Immature natural killer cell (primary cell): ENCODE measurements at regions not wholly inside any gene's neighbourhood (a gene's known extent, or its start where the extent isn't known, plus 50 kb on each side); places are given as distances from the start of the nearest gene placed in this dataset.
"Not testable (repeated sequence)": the region's sequence is repeated elsewhere in the genome, so short reads cannot be mapped to it uniquely, and the experiment has no call there.

Source experiments
- DNase-seq, 3 donors: peaks; one replicate each; pipeline ENCODE4 v3.0.0; 2022; ENCODE audit warnings: mixed read lengths in 1 of 3
- H3K27ac Mint-ChIP-seq, 6 donors: one replicate each; pipeline ENCODE4 v1.8.0; 2020; ENCODE audit warnings: mixed read lengths in 6 of 6, mild to moderate bottlenecking in 5 of 6, inconsistent platforms in 4 of 6, moderate library complexity in 3 of 6
- H3K27me3 Mint-ChIP-seq, 3 donors: one replicate each; pipeline ENCODE4 v1.8.0; 2020 to 2021; ENCODE audit warnings: low read depth in 3 of 3, mild to moderate bottlenecking in 3 of 3, mixed read lengths in 3 of 3, moderate library complexity in 3 of 3, inconsistent platforms in 1 of 3
- H3K36me3 Mint-ChIP-seq, 3 donors: one replicate each; pipeline ENCODE4 v1.8.0; 2020; ENCODE audit warnings: mixed read lengths in 3 of 3, inconsistent platforms in 2 of 3, mild to moderate bottlenecking in 2 of 3
- H3K4me1 Mint-ChIP-seq, 2 donors: one replicate each; pipeline ENCODE4 v1.8.0; 2020; ENCODE audit warnings: inconsistent platforms in 2 of 2, mild to moderate bottlenecking in 2 of 2, mixed read lengths in 2 of 2, moderate library complexity in 1 of 2
- H3K4me3 Mint-ChIP-seq, 5 donors: one replicate each; pipeline ENCODE4 v1.8.0; 2020; ENCODE audit warnings: mild to moderate bottlenecking in 5 of 5, mixed read lengths in 5 of 5, inconsistent platforms in 3 of 5, moderate library complexity in 3 of 5
- H3K9me3 Mint-ChIP-seq, 6 donors: one replicate each; pipeline ENCODE4 v1.8.0; 2020; ENCODE audit warnings: mild to moderate bottlenecking in 6 of 6, mixed read lengths in 6 of 6, inconsistent platforms in 4 of 6, moderate library complexity in 3 of 6

GRCh38 chr21:15199414-15200383 lies 134.9 kb upstream of the NRIP1 start:
- H3K36me3 Mint-ChIP-seq, result no peaks in the 10 kb centered on the region
- no peak for DNase-seq

DNA sequence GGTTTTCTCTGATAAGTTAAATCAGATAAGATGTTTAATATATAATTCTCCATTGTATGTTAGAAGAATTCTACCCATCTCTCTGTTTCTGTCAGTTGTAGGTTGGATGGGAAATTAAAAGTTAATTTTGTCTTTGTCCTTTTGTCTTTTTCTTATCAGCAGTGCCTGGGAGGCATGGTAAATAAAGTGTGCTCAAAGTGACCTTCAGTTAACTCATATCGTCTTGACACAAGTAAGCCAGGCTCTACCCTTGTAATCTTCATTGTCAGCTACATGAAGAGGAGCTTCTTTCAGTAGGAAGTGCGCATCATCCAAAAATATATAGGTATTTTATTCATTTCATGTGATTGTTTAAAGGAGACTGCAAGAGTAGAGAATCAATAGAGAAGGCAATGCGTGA lies 138.9 kb upstream of the NRIP1 start:
- Mint-ChIP-seq H3K9me3 (no peaks in the 10 kb centered on the region), H3K27me3 (peaks cover 0 to 6% (median 4%) of the 10 kb centered on the region in 3 donors), H3K36me3 (no peaks in the 10 kb centered on the region), H3K4me1 (no peaks in the 10 kb centered on the region), H3K27ac (no peak overlapping the region), H3K4me3 (no peak overlapping the region)
- no peak for DNase-seq

More at GRCh38 chr21:15199414-15200383, 134.9 kb upstream of the NRIP1 start:
- no peaks in the 10 kb centered on the region for H3K27me3 Mint-ChIP-seq
- no peak overlapping the region for H3K27ac Mint-ChIP-seq
- H3K9me3 Mint-ChIP-seq, result no peaks in the 10 kb centered on the region
- no peak overlapping the region for H3K4me3 Mint-ChIP-seq
- H3K4me1 Mint-ChIP-seq, result no peaks in the 10 kb centered on the region

DNA sequence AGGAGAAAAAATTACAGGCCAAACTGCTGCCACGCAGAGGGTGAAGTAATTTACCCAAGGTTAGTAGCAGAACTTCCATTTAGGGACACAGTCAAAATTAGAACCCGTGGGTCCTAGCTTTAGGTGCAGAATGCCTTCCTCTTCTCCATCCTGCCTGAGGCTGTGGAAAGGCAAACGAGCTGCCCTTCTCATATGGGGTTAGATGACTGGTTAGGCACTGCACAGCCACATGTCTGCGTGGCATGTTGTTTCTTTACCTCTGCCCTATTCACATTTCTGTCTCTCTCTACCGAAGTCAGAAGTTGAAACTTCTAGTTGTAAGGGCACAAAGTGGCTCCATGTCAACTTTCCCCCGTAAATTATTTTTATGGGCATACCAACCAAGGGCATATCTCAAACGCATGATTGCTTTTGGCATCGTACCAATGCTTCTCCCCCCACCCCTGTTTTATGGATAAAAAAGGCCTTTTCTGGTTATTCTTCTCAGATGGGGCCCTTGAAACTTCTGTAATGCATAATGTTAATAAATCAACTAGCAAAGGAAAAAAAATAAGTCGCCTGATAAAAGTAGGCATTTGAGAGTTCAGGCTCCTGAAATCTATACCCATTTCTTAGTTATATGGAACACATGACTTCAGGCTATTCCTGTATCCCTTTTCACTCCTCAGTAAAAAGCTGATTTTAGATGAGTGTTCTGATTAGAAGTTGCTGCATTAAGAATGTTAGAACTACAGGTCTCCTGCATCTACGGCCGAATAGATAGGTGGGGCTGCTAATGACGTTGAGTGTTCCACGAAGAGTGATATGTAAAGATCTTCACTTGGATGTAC lies 139.6 kb upstream of the NRIP1 start:
- DNase-seq, result no peak
- H3K4me3 Mint-ChIP-seq, result no peak overlapping the region
- H3K27me3 Mint-ChIP-seq, result peaks cover 0 to 6% (median 4%) of the 10 kb centered on the region in 3 donors
- no peaks in the 10 kb centered on the region for H3K36me3 Mint-ChIP-seq
- H3K27ac Mint-ChIP-seq, result no peak overlapping the region
- no peaks in the 10 kb centered on the region for H3K9me3 Mint-ChIP-seq
- H3K4me1 Mint-ChIP-seq, result no peaks in the 10 kb centered on the region

- no peak for DNase-seq
- Mint-ChIP-seq H3K27me3 (peaks cover 0 to 6% (median 4%) of the 10 kb centered on the region in 3 donors), H3K9me3 (no peaks in the 10 kb centered on the region)
Measured at GRCh38 chr21:15204970-15205286, 140.1 kb upstream of the NRIP1 start.

GRCh38 chr21:15206514-15206913 lies 141.7 kb upstream of the NRIP1 start:
- H3K4me1 Mint-ChIP-seq, result peaks cover 12 to 14% of the 10 kb centered on the region in 2 donors
- DNase-seq, result no peak
- peaks cover 0 to 6% (median 4%) of the 10 kb centered on the region in 3 donors for H3K27me3 Mint-ChIP-seq
- no peak overlapping the region for H3K4me3 Mint-ChIP-seq
- no peaks in the 10 kb centered on the region for H3K9me3 Mint-ChIP-seq
- H3K36me3 Mint-ChIP-seq, result no peaks in the 10 kb centered on the region
- no peak overlapping the region for H3K27ac Mint-ChIP-seq

More at GRCh38 chr21:15204970-15205286, 140.1 kb upstream of the NRIP1 start:
- no peaks in the 10 kb centered on the region for H3K4me1 Mint-ChIP-seq
- H3K27ac Mint-ChIP-seq, result no peak overlapping the region
- no peaks in the 10 kb centered on the region for H3K36me3 Mint-ChIP-seq
- no peak overlapping the region for H3K4me3 Mint-ChIP-seq

DNA sequence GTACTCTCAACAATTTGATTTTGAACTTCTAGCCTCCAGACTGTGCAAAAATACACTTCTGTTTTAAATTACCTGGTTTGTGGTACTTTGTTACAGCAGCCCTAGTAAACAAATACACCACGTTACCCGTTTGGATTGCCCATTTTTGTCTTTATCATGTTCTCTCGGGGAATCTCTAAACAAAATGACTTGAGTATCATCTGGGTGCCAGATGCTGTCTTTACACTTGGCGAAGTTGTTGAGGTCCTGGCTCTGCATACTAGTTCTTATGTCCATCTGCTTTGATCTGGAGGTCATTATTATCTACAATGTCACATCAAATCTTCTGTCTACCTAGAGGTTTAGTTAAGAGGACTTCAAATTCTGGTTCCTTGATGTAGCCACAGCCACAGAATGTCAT lies 142.4 kb upstream of the NRIP1 start:
- Mint-ChIP-seq H3K4me1 (peaks cover 16 to 21% of the 10 kb centered on the region in 2 donors), H3K27ac (no peak overlapping the region), H3K36me3 (no peaks in the 10 kb centered on the region), H3K4me3 (no peak overlapping the region), H3K9me3 (no peaks in the 10 kb centered on the region), H3K27me3 (peaks cover 0 to 6% (median 4%) of the 10 kb centered on the region in 3 donors)
- DNase-seq, result no peak

- Mint-ChIP-seq H3K27me3 (peaks cover 0 to 6% (median 4%) of the 10 kb centered on the region in 3 donors), H3K4me3 (no peak overlapping the region), H3K27ac (no peak overlapping the region), H3K36me3 (no peaks in the 10 kb centered on the region), H3K9me3 (no peaks in the 10 kb centered on the region), H3K4me1 (peaks cover 17 to 23% of the 10 kb centered on the region in 2 donors)
- DNase-seq, result no peak
Measured at GRCh38 chr21:15207635-15208370, 143.0 kb upstream of the NRIP1 start.

- Mint-ChIP-seq H3K9me3 (no peaks in the 10 kb centered on the region), H3K36me3 (no peaks in the 10 kb centered on the region), H3K4me1 (peaks cover 23% of the 10 kb centered on the region in 2 donors), H3K4me3 (no peak overlapping the region), H3K27me3 (peaks cover 0 to 6% (median 4%) of the 10 kb centered on the region in 3 donors), H3K27ac (no peak overlapping the region)
- DNase-seq, result no peak
Measured at GRCh38 chr21:15208786-15209185, 144.0 kb upstream of the NRIP1 start.

DNA sequence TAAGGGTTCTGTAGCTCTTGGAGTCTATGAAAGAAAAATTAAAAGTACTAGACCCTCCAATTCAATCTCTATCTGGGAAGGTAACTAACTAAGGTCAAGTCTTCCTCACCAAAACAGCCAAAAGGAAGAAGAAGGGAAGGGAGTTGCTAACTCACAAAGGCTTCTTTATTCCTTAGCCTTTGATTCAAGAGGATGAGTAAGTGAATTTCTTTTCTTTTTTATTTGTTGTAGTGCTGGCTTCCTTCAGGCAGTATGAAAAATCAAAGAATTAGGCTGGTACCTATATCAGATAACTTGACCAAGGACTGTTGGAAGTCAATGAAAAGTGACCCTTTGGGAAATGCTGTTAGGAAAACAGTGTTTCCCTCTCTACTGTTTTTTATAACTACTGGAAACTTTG lies 144.4 kb upstream of the NRIP1 start:
- Mint-ChIP-seq H3K36me3 (no peaks in the 10 kb centered on the region), H3K9me3 (no peaks in the 10 kb centered on the region), H3K27ac (no peak overlapping the region), H3K27me3 (peaks cover 0 to 6% (median 4%) of the 10 kb centered on the region in 3 donors), H3K4me3 (no peak overlapping the region), H3K4me1 (peaks cover 23 to 26% of the 10 kb centered on the region in 2 donors)
- DNase-seq, result no peak

GRCh38 chr21:15210235-15210678 lies 145.5 kb upstream of the NRIP1 start:
- Mint-ChIP-seq H3K4me1 (peaks cover 23 to 28% of the 10 kb centered on the region in 2 donors), H3K9me3 (no peaks in the 10 kb centered on the region), H3K27ac (no peak overlapping the region), H3K4me3 (no peak overlapping the region), H3K36me3 (no peaks in the 10 kb centered on the region), H3K27me3 (peaks cover 0 to 4% (median 2%) of the 10 kb centered on the region in 3 donors)
- no peak for DNase-seq

GRCh38 chr21:15211491-15212133 lies 146.8 kb upstream of the NRIP1 start:
- Mint-ChIP-seq H3K36me3 (no peaks in the 10 kb centered on the region), H3K27ac (peak overlapping the region in 4 of 6 donors; percentile 71 to 83 (median 74)), H3K4me1 (peaks cover 23 to 28% of the 10 kb centered on the region in 2 donors), H3K9me3 (no peaks in the 10 kb centered on the region), H3K4me3 (peak overlapping the region in 4 of 5 donors; percentile 46 to 77 (median 69)), H3K27me3 (peaks cover 0 to 4% (median 2%) of the 10 kb centered on the region in 3 donors)
- DNase-seq, result no peak

GRCh38 chr21:15212206-15212605 lies 147.4 kb upstream of the NRIP1 start:
- Mint-ChIP-seq H3K4me3 (peak overlapping the region in 1 of 5 donors; percentile 20), H3K9me3 (no peaks in the 10 kb centered on the region), H3K27me3 (peaks cover 0 to 4% (median 2%) of the 10 kb centered on the region in 3 donors), H3K36me3 (no peaks in the 10 kb centered on the region), H3K4me1 (peaks cover 23 to 28% of the 10 kb centered on the region in 2 donors), H3K27ac (peak overlapping the region in 1 of 6 donors; percentile 34)
- no peak for DNase-seq

GRCh38 chr21:15218476-15218875 lies 153.7 kb upstream of the NRIP1 start:
- H3K36me3 Mint-ChIP-seq, DNase-seq, H3K27ac Mint-ChIP-seq, H3K27me3 Mint-ChIP-seq, H3K4me3 Mint-ChIP-seq, H3K9me3 Mint-ChIP-seq: not testable (repeated sequence)
- H3K4me1 Mint-ChIP-seq, result peaks cover 13 to 18% of the 10 kb centered on the region in 2 donors
